SK-N-MC (cell line): ENCODE measurements at regions not wholly inside any gene's neighbourhood (a gene's known extent, or its start where the extent isn't known, plus 50 kb on each side); places are given as distances from the start of the nearest gene placed in this dataset.

Experiments used
- EZH2 ChIP-seq: fragments of 200-600 bp; sonication (generic); IDR thresholded peaks from one replicate; pipeline ENCODE4 v1.6.1; 2017; ENCODE audit warnings: antibody characterized with exemption
- POLR2AphosphoS5 ChIP-seq: IDR thresholded peaks from 2 replicates; pipeline ENCODE4 v1.6.1; 2012; ENCODE audit warnings: mild to moderate bottlenecking, low read depth, low read length, borderline replicate concordance

DNA sequence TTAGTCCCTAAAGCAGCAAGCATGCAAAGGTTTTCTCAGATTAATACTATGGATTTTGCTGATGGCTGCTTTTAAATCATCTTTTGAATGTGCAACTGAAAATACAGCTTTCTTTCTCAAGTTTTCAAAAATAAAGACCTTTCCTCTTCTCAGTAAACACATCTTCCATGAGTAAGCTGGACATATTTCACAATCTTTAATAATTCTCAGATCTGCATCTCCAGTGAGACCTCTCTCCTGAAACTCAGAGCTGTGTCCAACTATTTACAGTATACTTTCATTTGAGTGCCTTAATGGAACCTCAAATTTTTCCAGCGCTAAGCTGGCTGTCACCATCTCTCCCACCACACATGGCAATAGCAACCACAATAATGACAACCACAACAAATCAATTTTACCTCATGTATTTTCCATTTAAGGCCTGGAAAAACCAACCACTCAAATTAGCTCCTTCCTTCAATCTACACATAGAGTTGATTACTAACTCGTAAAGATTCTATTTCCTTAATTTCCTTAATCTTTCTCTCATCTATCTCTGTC, 192.4 kb upstream of the RPL34 start:
- TF ChIP-seq EZH2: no peak
- TF ChIP-seq POLR2AphosphoS5: no peak
